HG03521 (cell line): ENCODE measurements at regions not wholly inside any gene's neighbourhood (a gene's known extent, or its start where the extent isn't known, plus 50 kb on each side); places are given as distances from the start of the nearest gene placed in this dataset.

Experiments used
- ATAC-seq: cut with Tn5 transposase; IDR thresholded peaks from one replicate; pipeline ENCODE4 v1.9.1; 2021; ENCODE audit warnings: mild to moderate bottlenecking, moderate library complexity; ENCODE audit not compliant: unreplicated experiment

DNA sequence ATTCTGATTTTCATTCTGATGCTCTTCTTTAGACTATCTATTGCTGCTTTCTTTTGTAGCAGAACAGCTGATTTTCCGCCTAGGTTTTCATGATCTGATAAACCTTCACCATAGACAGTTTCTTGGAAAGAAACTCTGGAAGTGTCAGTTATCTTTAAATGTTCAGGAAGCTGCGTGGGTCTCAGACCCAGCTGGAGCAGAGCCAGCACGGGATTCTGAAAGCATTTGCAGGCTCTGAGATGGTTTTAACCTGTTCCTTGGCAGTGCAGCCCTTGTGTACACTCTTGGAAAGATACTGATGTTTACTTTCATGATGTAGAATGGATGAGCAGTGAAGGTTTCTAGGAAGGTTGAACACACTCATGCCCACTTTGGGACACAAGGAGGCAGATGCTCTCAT, 178.0 kb upstream of the DMRT1 start:
- no peak for ATAC-seq

DNA sequence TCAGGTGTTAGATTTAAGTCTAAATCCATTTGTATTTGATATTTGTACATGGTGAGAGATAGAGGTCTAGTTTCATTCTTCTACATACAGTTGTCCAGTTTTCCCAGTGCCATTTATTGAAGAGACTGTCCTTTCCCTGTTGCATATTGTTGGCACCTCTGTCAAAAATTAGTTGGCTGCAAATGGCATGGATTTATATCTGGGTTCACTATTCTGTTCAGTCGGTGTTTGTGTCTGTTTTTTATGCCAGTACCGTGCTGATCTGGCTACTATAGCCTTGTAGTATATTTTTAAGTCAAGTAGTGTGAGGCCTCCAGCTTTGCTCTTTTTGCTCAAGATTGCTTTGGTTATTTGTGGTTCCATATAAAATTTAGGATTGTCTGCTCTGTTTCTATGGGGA, 176.2 kb upstream of the DMRT1 start:
- no peak for ATAC-seq

DNA sequence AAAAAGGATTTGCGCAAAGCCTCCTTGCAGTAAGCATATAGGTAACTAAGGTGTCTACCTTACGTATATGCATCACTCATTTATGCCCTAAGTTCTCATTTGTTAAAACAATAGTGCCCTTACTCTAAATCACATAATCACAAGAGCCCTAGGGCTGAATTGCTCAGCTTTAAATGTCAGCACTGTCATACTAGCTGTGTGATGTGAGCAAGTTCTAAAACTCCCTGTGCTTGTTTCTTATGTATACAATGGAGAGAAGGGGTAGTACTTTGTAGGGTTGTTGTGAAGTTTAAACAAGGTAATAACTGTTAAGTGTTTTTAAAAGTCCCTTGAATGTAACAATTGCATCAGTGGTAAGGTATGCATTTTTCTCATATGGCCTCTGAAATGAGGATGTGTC, 169.5 kb upstream of the DMRT1 start:
- ATAC-seq = no peak

DNA sequence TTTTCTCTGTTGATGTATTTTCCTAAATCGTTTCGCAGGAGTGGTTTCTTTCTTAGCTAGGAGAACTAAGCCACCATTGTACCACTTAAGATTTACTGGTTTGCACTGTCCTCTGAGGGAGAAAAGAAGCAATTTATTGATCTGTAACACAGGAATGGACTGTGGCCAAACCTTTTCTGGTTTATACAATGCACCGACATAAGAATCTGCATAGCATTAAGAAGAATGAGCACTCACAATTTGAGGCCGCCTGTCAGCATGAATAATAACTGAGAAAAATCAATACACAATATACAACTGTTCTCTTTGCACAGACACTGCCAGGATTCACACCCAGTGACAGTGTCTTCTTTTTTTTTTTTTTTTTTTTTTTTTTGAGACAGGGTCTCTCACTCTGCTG, 168.6 kb upstream of the DMRT1 start:
- ATAC-seq = no peak

DNA sequence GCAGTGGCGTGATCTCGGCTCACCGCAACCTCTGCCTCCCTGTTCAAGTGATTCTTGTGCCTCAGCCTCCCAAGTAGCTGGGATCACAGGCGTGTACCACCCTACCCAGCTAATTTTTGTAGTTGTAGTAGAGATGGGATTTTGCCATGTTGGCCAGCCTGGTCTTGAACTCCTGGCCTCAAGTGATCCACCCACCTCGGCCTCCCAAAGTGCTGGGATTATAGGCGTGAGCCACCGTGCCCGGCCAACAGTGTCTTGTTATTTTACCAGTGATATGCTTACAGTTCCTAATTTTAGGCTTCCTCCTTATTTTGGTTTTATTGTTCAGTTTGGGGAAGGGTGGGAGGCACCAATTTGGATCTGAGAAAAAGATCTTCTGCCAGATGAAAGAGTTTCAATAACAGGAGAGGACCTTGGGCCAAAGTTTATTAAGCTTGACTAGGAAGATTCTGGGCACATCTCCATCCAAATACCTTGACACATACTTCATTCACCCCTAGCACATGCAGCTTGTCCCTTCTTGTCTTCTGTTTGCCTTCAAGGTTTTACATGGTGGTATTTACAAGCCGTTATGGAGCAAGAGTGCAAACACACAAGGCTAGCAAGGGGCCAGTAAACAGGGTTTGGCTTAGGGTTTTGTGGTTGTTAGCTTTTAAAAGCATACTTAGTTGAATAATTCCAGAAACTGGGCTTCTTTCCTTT, 168.1 kb upstream of the DMRT1 start:
- ATAC-seq = no peak

DNA sequence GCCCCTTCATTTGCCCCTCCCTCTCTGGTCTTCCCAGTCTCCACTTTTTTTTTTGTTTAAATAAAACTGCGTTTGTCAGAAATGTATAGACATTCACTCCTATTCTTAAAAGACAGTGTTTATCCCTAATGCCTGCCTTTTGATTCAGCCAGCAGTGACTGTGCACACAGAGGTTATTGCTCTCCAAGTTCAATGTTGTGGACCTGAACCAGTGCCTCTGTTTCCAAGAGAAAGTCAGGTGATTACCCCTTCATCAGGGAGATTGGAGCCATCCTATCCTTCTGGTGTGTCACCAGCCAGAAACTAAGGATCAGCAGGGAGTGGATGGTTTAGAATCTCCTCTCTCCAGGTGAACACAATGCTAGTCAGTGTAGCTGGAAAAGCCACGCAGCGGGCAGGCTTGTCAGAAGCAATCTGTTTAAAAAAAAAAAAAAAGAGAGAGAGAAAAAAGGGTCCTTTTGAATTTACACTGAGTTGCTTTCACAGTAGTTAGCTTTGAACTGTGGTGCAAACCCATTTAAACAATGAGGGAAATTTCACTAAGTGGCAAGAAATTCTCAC, 167.5 kb upstream of the DMRT1 start:
- ATAC-seq = no peak

DNA sequence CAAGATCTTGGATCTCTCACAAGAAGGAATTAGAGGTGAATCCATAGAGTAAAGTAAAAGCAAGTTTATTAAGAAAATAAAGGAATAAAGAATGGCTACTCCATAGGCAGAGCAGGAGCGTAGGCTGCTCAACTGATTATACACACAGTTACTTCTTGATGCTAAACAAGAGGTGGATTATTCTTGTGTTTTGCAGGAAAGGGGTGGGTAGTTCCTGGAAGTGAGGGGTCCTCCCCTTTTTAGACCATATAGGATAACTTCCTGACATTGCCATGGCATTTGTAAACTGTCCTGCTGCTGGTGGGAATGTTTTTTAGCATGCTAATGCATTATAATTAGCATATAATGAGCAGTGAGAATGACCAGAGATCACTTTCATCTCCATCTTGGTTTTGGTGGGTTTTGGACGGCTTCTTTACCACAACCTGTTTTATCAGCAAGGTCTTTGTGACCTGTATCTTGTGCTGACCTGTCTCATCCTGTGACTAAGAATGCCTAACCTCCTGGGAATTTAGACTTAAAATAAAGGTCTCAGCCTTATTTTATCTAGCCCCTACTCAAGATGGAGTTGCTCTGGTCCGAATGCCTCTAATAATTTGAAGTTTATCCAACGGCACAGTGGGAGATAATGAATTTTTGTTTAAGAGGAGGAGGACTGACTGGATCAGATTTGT, 165.7 kb upstream of the DMRT1 start:
- ATAC-seq = no peak

DNA sequence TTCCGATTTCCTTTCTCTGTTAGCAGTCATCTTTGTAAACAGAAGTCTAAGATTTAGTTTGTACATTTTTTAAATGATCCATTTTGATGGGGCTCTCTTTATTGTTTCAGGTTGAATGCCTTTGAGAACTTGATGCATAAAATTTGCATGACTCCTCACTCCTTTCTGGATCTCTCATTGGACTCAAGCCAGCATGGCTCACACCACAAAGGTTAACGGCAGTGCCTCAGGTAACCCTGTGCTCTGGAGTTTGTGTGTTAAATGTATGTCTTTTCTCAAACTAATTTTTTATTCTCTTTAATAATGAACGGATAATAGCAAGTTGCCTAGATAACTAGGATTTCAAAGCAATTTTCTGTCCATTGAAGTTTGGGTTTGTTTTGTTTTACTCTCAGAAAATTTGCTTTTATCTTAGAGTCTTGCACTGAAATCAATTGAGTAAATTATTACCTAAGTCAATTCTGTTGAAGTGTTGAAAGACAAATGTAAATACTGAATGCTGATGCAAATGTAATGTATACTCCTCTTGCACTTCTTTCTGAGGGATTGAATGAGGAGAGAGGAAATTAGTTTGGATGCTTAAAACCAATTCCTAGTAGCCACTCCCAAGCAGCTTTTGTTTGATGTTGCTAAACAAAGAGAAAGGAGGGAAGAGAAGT, 164.6 kb upstream of the DMRT1 start:
- no peak for ATAC-seq

DNA sequence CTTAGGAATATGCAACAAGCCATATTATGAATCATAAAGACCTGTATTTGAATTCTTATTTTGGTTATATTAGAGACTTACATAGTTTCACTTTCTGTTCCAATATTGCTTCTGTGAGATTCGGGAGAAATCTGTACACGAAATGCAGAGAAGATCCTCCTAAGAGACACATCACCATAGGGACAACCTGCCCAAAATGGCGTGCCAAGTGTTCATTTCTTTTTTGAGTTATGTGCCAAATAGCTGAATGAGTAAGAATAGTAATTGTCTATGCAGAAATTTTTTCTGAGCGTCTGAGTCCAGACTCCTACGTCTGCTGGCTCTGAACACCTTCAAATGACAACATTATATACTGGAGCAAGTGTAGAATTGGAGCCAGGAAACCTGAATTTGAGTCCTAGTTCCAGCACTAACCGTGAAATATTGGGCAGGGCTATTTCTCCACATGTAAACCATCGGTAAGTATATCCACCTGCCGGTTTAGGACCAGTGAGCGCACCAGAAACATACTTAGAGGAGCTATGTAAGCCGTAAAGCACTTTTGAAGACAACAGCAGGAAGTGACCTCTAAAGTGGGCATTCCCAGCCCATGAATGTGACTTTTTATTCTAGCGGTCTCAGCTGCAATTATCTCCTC, 163.9 kb upstream of the DMRT1 start:
- ATAC-seq = no peak

DNA sequence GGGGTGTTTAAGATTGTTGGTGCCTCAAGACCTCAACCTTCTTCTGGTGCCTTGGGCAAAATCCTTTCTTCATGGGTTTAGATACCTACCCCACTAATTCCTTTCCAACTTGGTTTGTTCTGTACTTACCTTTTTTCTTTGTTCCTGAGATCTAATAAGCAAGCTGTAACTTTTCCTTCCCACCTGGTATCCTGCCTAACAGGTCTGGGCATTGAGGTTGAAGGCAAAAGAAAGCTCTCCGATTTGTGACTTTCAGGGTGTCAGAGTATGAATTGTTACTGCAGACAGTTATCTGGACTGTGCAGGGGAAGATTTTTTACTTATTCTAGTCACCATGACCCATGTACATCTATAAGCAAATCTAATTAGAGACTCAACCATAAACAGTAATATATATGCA, 162.6 kb upstream of the DMRT1 start:
- ATAC-seq = no peak

DNA sequence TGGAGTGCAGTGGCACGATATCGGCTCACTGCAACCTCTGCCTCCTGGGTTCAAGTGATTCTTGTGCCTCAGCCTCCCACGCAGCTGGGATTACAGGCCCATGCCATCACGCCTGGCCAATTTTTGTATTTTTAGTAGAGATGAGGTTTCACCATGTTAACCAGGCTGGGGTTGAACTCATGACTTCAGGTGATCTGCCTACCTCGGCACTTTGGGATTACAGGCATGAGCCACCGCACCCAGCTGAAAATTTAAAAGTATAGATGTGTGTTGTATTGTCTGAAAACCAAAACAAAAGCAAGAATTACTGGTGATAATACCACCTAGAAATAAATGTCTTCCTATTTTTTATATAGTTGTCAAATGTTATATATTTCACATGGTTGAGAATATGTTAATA, 162.0 kb upstream of the DMRT1 start:
- ATAC-seq = no peak

DNA sequence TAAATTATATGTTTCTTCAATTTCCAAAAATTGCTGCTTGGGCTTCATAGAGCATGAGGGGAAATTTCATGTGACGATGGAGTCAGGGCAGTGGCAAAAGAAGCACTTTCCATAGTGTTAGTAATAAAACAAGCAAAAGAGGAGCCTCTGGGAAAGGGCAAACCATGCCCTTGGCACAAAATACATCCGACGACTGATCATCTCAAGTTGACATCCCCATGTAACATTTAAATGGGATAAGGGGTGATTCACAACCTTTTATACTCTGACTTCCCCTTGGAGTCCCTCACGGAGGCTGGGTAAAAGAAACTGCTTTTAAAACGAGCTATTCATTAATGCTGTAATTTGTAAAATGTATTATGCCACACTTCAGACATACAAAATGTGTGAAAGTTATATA, 161.4 kb upstream of the DMRT1 start:
- no peak for ATAC-seq

DNA sequence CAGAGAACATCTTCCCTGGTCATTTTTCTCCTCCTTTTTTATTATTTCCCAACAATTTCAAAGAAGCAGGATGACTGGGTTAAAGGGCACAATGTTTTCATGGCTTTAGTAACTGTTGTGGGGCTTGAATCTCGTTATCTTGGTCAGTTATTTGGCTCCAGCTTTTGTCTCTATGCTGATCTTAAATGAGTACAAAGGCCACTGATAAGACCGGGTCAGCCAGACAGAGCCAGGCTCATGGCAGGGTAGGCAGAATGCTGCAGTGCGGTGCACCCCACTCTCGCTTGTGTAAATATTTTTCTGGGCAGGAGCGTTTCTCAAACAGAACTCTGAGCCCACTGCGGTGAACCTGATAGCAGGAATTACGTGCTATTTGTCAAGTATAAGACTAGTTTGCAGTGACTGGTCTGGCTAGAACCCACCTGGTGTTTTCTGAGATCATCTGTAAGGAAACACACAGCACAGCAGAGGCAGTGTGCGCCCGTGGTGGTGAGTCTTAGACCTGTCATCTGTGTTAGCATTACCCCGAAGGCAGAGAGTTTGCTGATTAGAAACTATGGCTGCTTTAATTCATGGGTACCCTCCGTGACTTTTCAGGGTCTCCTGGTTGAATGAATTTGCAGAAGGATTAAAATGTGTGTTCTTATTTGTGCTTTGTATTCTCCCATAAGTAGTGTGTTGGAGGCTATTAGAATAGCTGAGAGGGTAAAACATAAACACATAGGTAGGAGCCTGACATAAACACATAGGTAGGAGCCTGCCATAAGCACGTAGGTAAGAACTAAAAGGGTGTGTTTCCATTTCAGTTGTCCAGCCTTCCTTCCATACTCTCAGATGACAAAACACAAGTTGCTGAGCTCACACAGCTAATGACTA, 158.6 kb upstream of the DMRT1 start:
- ATAC-seq = no peak

DNA sequence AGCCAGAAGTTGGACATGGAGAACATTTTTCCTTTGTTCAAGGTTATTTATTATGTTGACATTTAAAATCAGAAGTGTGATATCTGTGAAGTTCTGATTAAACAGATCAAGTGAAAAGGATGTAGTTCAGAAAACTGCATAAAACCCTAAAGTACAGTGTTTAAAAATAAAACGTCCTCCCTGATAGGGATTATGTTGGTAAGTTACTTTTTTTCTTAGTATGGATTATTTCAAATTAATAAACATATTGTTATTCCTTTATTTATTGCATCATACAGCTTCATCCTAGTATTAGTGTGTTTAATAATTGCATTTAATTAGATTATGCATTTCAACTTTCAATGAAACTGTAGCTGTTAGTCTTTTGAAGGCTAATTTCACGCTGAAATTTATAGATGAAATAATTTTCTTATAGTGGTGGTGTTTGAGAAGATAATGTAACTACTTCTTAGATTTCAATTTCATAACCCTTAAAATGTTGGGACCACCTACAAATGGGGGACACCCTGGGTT, 157.9 kb upstream of the DMRT1 start:
- ATAC-seq = no peak

DNA sequence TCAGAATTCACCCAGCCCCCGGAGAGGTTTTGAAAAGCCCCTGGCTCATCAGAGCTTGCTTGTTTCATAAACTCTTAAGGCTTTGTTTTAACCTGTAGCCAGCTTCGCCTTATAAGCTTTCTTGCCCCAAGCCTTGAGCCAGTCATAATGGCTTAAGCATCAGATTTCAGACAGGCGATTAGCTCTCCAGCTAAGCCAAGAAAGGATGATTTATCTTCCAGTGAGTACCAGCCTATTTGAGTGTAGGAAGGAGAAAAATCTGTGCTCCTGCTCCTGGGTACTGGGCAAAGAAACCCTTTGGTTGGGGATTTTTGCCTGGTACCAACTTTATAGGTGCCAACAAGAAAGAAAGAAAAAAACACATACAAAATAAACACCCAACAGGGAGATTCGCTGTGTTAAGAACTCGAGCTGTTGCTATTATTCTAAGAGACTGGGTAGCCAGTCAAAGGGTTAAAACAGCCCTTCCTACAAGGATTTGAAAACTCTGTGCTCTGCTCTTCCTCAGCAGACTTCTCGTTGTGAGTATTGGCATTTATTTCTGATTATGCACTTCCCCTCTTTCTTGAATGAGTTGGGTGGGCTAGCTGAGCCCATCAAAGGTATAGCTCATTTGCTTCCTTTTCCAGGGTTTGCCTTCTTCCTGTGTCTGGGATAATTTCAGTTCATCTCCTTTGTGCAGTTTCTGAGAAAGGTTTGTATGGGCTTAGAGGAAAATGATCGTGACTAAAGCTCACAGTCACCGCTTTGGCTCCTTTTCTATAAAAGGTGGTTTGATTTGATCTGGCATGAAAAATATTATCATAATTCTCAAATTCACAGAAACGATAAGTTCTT, 157.2 kb upstream of the DMRT1 start:
- ATAC-seq = no peak

DNA sequence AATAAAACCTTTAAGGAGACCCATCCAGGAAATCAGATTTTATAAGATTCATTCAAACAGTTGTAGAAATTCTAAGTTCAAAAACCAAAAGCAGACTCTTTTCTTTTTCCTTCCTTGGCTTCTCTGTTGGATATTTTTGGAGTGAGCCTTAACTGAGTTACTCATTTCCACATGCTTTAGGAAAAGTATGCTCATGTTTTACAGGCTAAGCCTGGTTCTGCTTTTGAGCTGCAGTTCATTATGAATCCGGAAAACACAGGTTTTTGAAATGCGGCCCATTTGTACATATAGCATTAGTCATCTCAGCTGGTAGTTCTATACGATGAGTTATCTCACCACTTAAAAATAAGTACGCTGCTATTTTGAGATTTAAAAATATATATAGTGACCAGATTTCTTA, 156.6 kb upstream of the DMRT1 start:
- no peak for ATAC-seq

DNA sequence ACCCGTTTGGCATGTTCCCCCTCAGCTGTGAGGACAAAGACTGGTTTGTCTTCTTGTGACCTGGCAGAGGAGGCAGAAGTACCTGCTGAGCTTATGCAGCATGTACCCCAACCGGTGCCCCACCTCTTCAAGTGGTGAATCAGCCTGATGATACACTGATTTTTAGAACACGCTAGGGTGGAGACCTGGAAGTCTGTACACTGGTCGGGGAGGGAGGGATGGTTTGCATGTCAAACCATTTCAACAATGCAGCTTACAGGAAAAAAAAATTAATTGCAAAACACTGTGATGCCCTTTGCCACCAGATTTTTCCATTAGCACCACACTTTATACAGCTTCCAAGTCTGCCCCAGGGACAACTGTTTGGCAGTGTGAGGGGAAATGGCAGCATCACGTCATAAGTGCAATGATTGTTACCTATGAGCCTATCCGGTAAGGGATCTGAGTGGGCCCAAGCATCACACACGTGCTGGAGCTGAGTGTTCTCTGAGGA, 155.1 kb upstream of the DMRT1 start:
- ATAC-seq = no peak

DNA sequence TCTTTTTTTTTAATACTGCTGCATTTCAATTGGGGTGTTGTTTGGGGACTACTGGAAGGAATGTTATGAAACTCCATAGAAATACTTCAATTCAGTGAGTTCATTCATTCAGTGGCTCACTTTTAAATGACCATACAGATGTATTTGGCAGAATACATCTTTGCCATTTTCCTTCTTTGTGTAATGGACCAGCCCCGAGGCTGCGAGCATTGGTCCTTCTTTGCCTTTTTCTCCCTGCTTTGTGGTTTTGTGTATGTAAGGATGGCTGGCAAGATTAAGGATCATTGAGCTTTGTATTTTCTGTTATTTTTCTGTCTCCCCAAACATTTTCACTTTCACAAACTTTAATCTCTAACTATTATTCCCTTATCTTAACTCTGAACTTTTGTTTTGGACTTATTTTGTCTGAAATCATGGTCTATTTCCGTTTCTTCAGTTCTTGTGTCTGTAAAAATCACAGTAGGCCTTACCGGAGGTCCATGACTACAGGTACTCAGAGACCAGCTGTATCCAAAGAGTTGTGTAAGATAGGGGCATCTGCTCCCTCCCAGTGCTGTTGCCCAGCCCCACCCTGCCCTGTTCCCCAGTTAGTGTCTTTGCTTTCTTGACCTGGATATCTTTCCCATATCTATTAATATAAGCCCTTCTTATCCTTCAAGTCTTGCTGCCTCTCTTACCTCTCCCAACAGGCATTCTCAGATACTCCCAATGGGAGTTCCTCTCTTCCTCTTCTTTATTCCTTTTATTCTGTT, 154.3 kb upstream of the DMRT1 start:
- ATAC-seq = no peak

DNA sequence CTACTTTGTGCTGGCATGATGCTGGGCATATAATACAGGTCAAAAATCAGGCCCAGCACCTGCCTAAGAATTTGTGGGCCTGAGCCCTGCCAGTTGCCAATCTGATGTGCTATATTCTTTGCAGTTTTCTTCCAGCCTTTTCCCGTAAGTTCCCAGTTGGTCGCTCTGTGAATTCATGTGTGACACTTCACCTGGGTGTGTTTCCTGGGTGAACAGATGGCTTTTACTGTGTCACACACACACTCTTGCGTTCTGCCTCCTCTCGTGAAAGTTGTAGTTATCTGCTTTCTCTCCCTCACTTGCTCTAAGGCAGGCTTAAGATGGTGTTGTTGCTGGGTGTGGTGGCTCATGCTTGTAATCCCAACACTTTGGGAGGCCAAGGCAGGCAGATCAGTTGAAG, 153.5 kb upstream of the DMRT1 start:
- ATAC-seq = no peak
